GM21619 (cell line): ENCODE measurements at regions not wholly inside any gene's neighbourhood (a gene's known extent, or its start where the extent isn't known, plus 50 kb on each side); places are given as distances from the start of the nearest gene placed in this dataset.
"Not testable (repeated sequence)": the region's sequence is repeated elsewhere in the genome, so short reads cannot be mapped to it uniquely, and the experiment has no call there.

Source experiments
- ATAC-seq: cut with Tn5 transposase; IDR thresholded peaks from one replicate; pipeline ENCODE4 v1.9.1; 2021; ENCODE audit not compliant: unreplicated experiment

DNA sequence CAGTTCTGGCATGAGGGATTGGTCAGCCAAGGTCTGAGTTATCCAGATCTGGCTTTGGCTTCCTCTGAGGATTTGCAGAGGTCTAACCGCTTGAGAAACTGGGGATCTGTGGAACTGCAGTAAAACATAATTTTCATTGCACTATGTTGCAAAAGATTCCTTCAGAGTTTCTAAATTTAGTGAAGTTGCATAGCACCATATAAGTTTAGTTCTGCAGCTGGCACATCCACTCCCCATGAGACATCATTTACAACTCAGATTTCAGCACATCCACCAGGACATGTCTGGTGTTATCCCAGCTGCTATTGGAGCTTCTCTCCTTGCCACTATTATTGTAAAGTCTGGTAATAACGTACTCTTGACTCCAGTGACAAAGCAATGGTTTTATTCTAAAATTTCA lies 181.5 kb downstream of the CWF19L2 start:
- ATAC-seq = no peak

DNA sequence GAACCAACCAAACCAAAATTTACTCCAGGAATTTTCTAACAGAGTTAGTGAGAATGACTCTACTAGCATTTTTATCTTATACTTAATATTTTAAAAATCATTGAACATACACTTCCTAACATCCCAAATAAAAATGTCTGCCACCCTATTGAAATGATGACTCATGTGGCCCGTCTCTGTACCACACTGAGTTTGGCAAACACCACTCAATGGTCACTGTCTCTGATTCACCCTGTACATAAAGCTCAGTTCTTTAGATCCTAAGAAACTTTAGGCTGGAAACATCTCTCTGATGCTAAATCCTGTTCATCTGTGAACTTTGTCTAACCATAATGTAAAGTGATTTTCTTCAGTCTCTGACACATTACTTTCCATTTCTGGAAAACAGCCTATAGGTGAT lies 182.0 kb downstream of the CWF19L2 start:
- ATAC-seq = no peak

DNA sequence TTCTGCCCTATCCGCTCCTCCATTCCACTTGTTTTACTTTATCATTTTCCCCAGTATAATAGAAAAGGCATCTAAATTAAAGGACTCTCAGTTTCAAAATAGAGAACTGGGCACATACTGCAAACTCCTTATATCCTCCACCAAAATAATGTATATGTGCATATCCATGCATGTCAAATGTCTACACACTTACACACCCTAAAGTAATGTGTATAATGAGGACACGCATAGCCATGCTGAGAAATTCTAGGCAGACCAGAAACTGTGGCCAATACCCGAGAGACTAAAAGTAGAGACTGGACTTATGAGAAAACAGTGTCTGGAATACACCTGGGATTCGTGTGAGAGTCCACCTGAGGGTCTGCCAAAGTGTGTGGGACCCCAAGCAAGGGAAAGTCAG lies 183.5 kb downstream of the CWF19L2 start:
- no peak for ATAC-seq

DNA sequence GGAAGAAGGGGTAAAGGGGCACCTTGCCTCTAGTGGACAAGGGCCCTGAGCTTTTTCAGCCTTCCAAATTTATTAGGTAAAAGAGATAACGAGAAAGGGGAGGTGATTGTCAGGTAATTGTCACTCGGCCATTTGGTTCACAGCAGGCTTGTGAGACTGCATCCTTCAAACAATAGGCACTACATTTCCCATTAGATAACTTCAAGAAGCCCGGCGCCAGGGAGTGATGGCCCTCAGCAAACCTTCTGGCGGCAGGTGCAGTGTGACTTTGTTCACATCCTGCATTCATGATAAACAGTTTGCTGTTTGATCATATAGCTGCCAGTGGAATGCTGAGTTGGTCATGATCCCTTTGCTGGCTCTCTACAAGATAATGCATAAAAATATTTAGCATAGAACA lies 185.1 kb downstream of the CWF19L2 start:
- no peak for ATAC-seq

DNA sequence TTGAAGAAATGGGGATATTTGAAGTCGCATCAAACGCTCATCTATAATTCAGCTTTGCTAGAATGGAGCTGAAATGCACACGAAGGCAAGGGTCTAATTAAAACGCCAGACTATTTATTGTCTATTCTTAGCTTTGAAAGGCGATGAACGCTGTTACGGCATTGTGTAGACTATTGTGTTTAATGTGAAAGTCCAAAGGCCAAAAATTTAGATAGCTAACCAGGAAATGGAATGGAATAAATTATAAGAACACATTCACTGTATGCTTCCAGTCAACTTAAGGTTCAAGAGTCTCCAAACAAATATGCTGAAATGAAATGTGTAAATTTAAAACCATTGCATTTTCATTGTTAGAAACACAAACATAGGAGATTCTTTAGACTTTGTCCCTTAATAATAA lies 186.2 kb downstream of the CWF19L2 start:
- ATAC-seq = no peak

DNA sequence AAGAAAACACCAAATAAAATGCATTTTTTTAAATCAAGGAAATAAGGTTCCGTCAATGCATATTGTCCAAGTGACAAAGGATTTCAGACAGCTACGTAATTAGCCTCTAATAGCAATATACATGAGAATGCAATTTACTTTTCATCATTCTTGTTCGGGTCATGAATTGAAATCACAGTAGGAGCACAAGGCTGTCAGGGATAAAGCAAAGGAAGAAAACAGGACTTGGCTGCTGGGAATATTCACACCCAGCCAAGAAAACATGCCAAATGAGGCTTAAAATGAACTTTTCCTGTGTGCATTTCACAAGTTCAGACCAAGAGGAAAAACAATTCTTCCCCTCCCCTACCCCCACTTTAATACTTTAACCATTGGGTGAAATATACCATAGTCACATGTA lies 188.6 kb downstream of the CWF19L2 start:
- no peak for ATAC-seq

DNA sequence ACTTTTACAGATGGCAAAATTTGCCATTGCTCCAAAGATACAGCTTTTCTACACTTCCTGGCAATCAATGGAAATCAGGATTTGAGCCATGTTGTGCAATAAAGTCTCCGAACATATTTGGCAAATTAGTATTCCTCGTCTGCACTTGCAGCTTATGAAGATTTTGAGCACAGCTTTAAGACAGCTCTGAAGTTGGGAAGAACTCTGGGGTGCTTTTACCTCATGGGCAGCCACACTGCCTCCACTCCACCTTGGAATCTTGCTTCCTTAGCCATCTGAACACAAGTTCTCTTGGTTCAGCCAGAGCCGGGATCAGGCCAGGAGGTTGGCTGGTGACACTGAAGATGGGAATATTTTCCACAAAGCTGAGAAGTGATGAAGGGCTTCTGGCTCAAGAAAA lies 191.2 kb downstream of the CWF19L2 start:
- no peak for ATAC-seq

DNA sequence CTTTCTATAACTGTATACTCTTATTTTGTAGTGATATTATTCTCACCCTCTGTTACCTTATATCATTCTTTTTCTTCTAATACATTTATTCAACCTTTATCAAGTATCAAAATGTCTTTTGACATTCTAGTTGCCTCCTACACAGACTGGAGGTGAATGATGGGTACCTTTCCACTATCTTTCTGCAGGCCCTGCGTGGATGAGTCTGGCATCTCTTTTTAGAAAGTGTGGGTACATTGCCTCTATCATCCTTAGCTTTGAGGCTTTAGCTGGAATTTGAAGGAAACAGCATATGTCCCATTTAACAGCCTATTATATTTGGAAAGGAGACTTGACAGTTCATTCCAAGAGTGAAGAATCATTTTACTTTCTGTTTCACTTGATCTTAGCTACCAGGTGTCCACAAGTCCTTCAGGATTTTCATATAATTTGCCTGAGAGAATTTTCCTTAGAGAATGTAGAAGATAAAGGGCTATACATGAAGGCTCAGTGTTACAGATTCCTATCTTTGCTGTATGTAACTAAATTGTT lies 192.0 kb downstream of the CWF19L2 start:
- ATAC-seq = no peak

DNA sequence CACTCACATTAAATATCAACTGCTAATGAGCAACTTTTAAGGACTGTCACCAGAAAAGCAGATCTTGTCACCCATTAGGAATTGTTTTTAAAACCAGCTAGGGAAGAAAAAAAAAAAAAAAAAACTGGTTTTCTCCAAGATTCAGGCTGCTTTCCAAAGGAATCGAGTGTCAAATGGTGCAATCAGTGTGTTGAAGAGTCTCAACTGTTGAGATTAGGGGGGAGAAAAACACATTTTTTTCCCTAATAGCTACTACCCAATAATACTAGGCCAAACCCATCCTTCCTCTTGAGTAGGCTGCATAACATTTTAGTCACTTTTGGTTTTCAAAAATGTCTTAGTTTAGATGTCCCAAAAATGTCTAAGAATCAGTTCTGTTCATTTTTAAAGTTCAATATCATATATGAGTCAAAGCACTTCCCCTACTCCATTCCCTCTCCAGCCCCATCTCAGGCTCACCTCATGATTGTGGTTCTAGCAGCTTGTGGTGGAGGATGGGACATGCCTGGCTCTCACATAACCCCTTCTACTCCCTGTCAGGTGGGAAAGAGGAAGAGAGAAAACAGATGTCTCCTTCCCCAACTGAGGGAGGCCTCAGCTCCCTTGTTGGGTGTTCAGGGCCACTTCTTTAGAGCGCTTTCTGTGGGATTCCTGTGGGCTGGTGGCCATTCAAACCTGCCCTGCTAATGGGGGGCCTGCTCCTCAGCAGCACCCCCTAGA lies 193.6 kb downstream of the CWF19L2 start:
- ATAC-seq = no peak

DNA sequence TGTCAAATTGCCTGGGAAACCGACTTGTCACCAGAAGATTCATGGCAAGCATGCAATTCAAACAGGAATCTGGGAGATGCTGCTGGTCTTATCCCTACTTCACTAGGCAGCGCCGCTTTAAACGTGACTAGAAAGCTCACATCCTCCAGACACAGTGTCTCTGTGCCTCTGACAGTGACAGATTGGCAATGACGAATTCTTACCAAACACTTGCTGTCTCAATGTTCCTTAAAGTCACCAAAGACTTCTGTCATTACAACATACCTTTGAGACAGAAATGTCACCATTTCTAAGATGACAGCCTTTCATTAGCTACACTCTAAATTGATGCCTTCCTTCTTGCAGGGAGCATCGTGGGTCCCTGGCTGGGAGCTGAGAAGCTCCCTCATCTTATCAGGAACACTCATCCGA lies 197.8 kb downstream of the CWF19L2 start:
- ATAC-seq = no peak

DNA sequence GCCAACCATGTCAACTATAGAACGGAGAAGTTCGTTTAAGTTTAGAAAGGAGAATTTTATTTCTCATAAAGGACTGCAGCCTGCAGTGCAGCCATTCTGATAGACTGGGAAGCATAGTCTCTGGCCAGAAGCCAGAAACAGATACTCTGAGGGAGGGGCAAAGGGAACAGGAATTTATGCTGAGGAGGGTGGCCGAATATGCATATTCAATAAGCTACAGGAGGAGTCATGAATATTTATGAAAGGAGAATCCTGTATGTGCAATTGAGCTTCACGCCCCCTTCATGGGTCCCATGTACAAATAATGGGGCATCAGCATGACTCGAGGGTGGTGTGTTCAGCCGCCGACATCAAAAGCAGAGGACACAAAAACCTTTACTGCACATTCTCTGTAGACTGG lies 199.9 kb downstream of the CWF19L2 start:
- ATAC-seq = no peak

DNA sequence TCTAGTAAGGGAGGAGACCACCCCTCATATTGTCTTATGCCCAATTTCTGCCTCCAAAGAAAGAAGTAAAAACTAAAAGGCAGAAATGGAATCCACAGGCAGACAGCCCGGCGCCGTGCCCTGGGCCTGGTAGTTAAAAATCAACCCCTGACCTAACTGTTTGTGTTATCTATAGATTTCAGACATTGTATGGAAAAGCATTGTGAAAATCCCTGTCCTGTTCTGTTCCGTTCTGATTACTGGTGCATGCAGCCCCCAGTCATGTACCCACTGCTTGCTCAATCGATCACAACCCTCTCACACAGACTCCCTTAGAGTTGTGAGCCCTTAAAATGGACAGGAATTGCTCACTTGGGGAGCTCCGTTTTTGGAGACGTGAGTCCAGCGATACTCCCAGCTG lies 204.0 kb downstream of the CWF19L2 start:
- ATAC-seq = not testable (repeated sequence)

DNA sequence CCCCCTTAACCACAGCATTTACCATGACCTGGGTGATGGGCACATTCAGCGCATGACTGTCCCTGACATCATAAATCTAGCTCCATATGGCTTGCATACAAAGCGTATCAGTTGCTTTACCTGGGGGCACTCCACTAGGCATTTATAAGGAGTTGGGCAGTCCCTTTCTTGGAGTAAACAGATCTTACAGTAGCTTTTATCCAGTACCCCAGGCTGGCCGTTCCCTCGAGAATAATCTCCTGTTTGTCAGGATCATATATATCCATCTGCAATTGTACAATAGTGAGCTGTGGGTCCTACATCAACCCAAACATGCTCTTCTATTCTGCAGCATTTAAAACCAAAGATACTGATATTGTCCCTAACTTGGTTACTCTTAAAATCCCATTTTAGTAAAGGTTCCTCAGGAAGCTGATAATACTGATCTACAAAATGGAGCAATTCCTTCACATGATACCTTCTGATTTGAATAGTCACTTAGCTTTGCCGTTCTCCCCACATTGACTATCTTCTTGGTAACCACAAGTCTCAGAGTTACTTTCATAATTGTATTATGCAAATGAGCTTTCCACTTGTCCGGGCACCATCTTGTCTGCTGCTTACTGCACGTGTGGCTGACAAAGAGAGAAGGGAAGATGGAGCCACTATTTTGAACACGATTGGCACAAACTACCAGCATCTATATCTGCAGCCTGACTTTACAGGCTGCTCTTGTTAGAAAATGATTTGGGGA lies 205.0 kb downstream of the CWF19L2 start:
- ATAC-seq = peak; percentile 91

DNA sequence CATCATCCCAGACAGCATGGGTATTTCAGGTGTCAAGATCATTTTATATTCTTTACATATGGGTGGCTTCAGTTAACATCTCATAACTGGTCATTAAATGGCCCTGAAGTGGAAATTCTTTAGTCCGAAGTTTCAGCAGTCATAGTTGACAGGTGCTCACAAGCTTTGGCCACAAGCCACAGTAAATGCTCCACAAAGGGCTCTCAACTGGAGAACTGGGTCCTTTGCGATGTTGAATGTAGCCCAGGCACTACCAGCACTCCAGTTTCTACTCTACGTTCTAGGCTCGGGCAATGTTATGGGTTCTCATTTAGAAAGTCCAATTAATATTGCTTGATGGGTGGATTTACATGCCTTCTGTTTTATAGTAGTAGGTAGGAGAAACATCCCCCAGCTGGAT lies 206.3 kb downstream of the CWF19L2 start:
- ATAC-seq = no peak

DNA sequence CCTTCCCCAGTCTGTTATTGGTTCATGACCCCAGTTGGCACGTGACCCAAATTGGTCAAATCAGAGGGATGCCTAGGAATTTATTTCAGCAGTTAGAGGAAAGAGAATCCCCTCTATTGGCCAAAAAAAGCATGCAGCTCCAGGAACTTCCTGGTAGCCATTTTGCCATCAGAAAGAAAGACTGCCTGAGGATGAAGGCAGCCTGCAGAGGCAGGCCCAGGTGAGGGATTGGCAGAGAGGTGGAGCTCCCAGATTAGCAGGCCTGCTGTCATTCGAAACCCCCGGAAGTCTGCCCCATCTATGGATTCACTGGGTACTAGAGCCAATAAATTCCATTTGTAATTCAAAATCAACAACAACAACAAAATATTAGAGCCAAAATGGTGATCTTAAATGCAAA lies 207.6 kb downstream of the CWF19L2 start:
- ATAC-seq = no peak

DNA sequence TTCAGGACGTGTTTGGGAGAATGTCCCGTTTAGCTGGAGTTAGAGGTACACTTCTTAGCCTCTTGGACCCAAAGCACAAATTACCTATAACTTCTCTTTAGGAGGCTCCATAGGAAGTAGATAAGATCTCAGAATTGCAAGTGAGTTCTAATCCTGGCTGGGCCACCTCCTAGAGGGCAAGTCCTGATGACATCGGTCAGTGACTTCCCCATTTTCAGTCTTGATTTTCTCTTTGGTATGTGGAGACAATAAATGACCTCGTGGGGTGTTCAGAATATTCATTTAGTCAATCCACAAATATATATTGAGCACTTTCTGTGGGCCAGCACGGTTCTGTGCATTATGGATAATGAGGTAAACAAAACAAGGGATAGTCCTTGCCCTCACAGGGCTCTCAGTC lies 208.6 kb downstream of the CWF19L2 start:
- ATAC-seq = no peak

DNA sequence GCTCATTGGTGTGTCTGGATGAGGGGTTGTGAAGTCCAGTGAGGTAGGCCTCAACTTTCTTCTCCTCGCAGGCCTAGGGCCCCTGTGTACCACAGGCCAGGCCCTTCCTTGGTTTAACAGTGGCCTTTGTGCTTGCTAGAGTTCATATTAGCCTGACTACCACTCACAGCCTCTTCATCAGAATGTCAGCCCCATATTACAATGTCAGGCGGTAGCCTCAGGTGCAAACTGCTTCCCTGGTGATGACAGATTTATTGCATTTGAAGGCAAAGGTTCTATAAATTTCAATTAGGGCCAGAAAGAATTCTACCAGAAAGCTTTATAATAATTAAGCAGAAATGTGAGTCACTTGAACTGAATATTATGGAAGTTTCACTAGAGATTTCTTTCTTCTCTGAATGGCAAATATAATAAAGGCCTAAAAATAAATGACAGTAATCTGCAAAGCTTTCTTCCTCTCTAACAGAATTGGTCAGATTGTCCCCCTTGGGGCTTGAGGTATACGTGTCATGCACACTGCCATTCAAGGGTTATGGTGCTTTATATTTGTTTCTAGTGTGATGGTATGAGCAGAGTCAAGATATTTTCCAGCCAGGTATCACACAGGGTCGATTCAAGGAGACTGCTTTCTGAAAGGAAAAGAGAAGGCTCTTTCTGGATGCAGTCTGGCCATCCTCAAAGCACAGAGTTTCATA lies 210.3 kb downstream of the CWF19L2 start:
- no peak for ATAC-seq

DNA sequence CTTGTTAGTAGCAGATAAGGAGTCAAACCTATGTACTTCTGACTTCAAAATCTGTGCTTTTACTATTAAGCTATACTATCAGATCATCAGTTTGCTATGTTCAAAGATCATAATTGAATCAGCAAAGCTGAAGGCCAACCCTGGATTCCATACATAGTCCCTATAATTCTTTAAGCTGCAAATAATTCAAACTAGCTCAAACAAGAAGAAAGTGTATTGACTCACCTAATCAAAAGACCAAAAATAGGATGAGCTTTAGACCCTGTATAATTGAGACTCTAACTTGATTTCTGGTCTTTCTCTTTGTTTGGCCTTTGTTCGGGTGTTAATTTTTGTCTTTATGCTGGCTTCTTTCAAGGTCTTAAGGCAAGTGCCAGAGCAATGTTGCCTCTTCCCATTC lies 213.7 kb downstream of the CWF19L2 start:
- ATAC-seq = no peak

DNA sequence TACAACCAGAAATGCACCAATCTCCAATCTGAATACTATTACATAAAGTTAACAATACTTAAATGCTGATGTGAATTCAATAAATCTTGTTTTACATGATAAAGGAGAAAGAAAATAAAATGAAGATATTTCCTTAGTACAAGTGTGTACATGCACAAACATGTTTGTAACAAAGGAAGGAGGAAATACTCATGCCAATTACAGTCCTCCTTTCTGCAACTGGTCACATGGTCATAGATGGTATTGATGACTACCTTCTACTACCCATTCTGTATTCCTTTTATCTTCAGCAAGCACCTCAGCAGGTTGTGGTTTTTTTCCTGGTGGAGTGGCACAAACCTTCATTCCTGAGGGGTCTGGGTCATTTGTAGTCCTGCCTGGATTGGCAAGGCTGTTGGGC lies 214.2 kb upstream of the GUCY1A2 start:
- ATAC-seq = no peak

DNA sequence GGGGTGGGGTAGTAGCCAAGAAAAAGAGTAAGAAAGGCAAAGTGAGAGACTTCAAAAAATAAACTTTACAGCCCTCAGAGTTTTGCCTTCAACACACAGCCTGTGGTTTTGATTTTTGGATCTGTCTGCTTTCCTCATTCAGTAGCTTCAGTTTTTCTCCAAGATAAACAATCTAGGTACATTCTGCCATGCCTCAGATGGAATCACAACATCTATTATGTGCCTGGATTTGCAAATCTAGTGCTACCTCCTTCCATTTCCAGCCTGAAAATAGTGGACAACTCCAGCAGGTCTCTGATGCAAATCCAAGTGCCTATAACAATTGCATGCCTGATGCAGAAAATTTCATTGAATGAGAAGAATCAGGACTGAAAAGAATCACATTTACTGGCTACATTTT lies 206.6 kb upstream of the GUCY1A2 start:
- no peak for ATAC-seq

DNA sequence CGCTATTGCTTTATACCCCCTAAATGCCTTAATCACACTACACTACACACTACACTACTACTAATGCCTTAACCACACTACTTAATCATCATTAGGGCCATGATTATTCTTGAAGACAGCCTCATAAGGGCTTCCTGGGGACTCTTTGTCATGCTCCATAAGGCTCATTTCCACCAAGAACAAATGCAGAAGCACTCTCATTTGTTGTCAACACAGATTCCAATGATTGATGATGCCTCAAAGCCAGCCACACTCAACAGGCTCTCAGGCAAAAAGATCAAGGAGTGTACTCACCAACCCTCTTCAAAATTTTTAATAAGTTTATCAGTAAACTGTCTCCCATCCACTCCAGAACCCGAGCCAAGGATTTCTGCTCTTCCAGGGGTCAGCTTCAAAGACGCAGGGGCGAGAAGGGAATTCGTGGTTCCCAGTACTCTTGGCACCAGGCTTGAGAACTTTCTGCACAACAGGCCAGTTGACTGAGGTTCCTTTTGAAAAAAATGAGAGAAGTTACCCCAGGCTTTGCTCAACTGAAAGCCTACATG lies 204.7 kb upstream of the GUCY1A2 start:
- ATAC-seq = no peak

DNA sequence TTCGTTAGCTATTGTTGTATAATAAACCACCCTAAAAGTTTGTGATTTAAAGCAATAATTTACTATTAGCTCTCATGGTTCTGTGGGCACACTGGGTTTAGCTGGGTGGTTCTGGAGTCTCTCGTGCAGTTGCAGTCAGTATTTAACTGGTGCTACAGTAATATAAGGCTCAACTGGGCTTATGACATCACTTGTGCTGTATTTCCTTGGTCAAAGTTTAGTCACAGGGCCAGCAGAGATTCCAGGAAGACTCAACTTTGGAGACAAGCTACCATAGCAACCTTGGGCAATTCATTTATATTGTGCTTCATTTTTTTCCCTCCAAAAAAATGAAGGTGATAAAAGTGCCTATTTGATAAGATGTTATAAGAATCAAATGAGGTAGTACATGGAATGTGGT lies 204.2 kb upstream of the GUCY1A2 start:
- ATAC-seq = no peak
